K562 (cell line): ENCODE measurements at regions not wholly inside any gene's neighbourhood (a gene's known extent, or its start where the extent isn't known, plus 50 kb on each side); places are given as distances from the start of the nearest gene placed in this dataset.

ENCODE experiments used
- ATAC-seq: fragments of 200-7000 bp; cut with Tn5 transposase; 3 replicates; pipeline ENCODE4 v1.9.1; 2020; ENCODE audit warnings: moderate library complexity
- BruUV-seq: library from RNA; stranded (reverse); fragments of 400-500 nt; replicated peaks from 2 replicates; lab custom pipeline; 2021; lab: Mats Ljungman, UMichigan
- CTCF ChIA-PET: fragments of 300-600 bp; formaldehyde crosslinking; extraction: SDS; loops from one replicate; lab custom pipeline; 2021; ENCODE audit warnings: low intra/inter-chr PET ratio; lab: Yijun Ruan, JAX
- POLR2A ChIA-PET: fragments of 300-600, 350-650 bp; sonication (Branson Sonifier 250); formaldehyde crosslinking; extraction: SDS; loops from one replicate; lab custom pipeline; 2021; ENCODE audit warnings: antibody characterized with exemption, inconsistent platforms; lab: Yijun Ruan, JAX
- DNase-seq, 4 experiments: peaks; one replicate each; pipeline versions ENCODE4 v3.0.0 to v3.0.0-alpha.2; 2011 to 2018; ENCODE audit warnings: low spot score in 3 of 4, mixed read lengths in 3 of 4; ENCODE audit errors: extremely low read depth in 1 of 4
- FAIRE-seq: peaks from 2 replicates; lab custom pipeline; 2011; peaks lifted over from hg19 to GRCh38; lab: Jason Lieb, UNC
- H2AFZ ChIP-seq: 2 replicates; pipeline ENCODE4 v1.6.0; 2011; ENCODE audit warnings: low read depth, low read length, control low read depth, inconsistent platforms
- H3K27ac ChIP-seq: fragments of 200-600 bp; 3 replicates; pipeline ENCODE4 v1.8.0; 2011; ENCODE audit warnings: low read depth, mild to moderate bottlenecking, control low read depth, inconsistent platforms, low read length, moderate library complexity, mixed read lengths; ENCODE audit errors: extremely low read depth
- H3K27me3 ChIP-seq, 2 experiments: fragments of 300-600 bp in 1 of 2; 2 replicates in 1 of 2; 3 replicates in 1 of 2; pipeline versions ENCODE4 v1.6.0 to v1.8.0; 2011; ENCODE audit warnings: inconsistent platforms in 2 of 2, low read length in 2 of 2, mild to moderate bottlenecking in 1 of 2, mixed read lengths in 1 of 2, moderate library complexity in 1 of 2; ENCODE audit not compliant: control insufficient read depth in 2 of 2, insufficient read depth in 2 of 2
- H3K36me3 ChIP-seq: fragments of 300-600 bp; 3 replicates; pipeline ENCODE4 v1.8.0; 2011; ENCODE audit warnings: mild to moderate bottlenecking, low read length, inconsistent platforms; ENCODE audit not compliant: control insufficient read depth, insufficient read depth
- H3K4me1 ChIP-seq, 2 experiments: fragments of 200-600 bp in 1 of 2; replicated peaks in 1 of 2; 2 replicates in 1 of 2; 3 replicates in 1 of 2; pipeline versions ENCODE4 v1.5.1 to v1.8.0; 2011; ENCODE audit warnings: inconsistent platforms in 2 of 2, low read length in 2 of 2, mild to moderate bottlenecking in 1 of 2, mixed read lengths in 1 of 2, moderate library complexity in 1 of 2; ENCODE audit not compliant: control insufficient read depth in 2 of 2, insufficient read depth in 2 of 2
- H3K4me2 ChIP-seq: 2 replicates; pipeline ENCODE4 v1.6.1; 2011; ENCODE audit warnings: low read length, control low read depth, inconsistent platforms, mixed read lengths; ENCODE audit not compliant: insufficient read depth
- H3K4me3 ChIP-seq: fragments of 200-600 bp; sonication (generic), shearing (Covaris generic); 2 replicates; pipeline ENCODE4 v1.5.1; 2016; ENCODE audit warnings: control low read depth, inconsistent platforms
- H3K79me2 ChIP-seq: fragments of 200-600 bp; 3 replicates; pipeline ENCODE4 v1.8.0; 2011; ENCODE audit warnings: low read length, inconsistent platforms; ENCODE audit not compliant: control insufficient read depth, insufficient read depth
- H3K9ac ChIP-seq, 2 experiments: 2 replicates each; pipeline versions ENCODE4 v1.6.0 to v1.6.1; 2011; ENCODE audit warnings: low read depth in 2 of 2, low read length in 2 of 2, control low read depth in 1 of 2, inconsistent platforms in 1 of 2, mild to moderate bottlenecking in 1 of 2, mixed read lengths in 1 of 2; ENCODE audit not compliant: insufficient read depth in 1 of 2
- H3K9me1 ChIP-seq: one replicate; pipeline ENCODE4 v1.6.0; 2011; ENCODE audit warnings: inconsistent platforms, mild to moderate bottlenecking, low read length, moderate library complexity; ENCODE audit not compliant: control insufficient read depth, insufficient read depth
- H3K9me3 ChIP-seq: replicated peaks from 2 replicates; pipeline ENCODE4 v1.5.1; 2011; ENCODE audit warnings: low read depth, low read length, inconsistent platforms; ENCODE audit not compliant: control insufficient read depth, insufficient read depth
- H4K20me1 ChIP-seq: replicated peaks from 2 replicates; pipeline ENCODE4 v1.6.1; 2011; ENCODE audit warnings: low read length, inconsistent platforms, mixed read lengths; ENCODE audit not compliant: control insufficient read depth, insufficient read depth
- SMARCB1 ChIP-seq: IDR thresholded peaks from 2 replicates; pipeline ENCODE4 v1.6.1; 2011; ENCODE audit warnings: improper control_type of control experiment, low read depth; ENCODE audit not compliant: insufficient read length
- TFAP4 ChIP-seq: sonication (generic); formaldehyde crosslinking; IDR thresholded peaks from 2 replicates; pipeline ENCODE4 v1.8.0; 2022; ENCODE audit warnings: missing genetic modification reagents, mild to moderate bottlenecking, moderate library complexity, borderline replicate concordance
- ZNF124 ChIP-seq: sonication (generic); formaldehyde crosslinking; IDR thresholded peaks from 2 replicates; pipeline ENCODE4 v1.8.1; 2022; ENCODE audit warnings: missing genetic modification reagents
- ZNF184 ChIP-seq: sonication (generic); formaldehyde crosslinking; IDR thresholded peaks from 2 replicates; pipeline ENCODE4 v1.5.0; 2020; ENCODE audit warnings: missing genetic modification reagents
- ZNF232 ChIP-seq: sonication (generic); formaldehyde crosslinking; IDR thresholded peaks from 2 replicates; pipeline ENCODE4 v1.8.0; 2022; ENCODE audit warnings: mild to moderate bottlenecking, missing genetic modification reagents
- WGBS: fragments of 100-300 bp; shearing (Covaris generic); methylation state at CpG from one replicate; pipeline ENCODE4 v1.1.6; 2016; ENCODE audit warnings: low coverage, mixed read lengths; ENCODE audit not compliant: insufficient coverage; ENCODE audit errors: missing lambda C conversion rate; 5-methylcytosine and 5-hydroxymethylcytosine counted together
- in situ Hi-C: fragments of 300-500 bp; cut with MboI; formaldehyde crosslinking; loops from 4 replicates; pipeline ENCODE4 v1.15.0; 2018; ENCODE audit warnings: inconsistent platforms, mixed read lengths
- intact Hi-C: fragments of 100-400 bp; cut with micrococcal nuclease; formaldehyde crosslinking; loops from 2 replicates; pipeline ENCODE4 v1.14.2; 2022
- TF ChIP-seq, protein P1 (sequence below): fragments of 450-650 bp; formaldehyde crosslinking; IDR thresholded peaks from 2 replicates; pipeline ENCODE4 v1.4.0; 2020; ENCODE audit warnings: mild to moderate bottlenecking, moderate library complexity

GRCh38 chr13:82245860-82246259 lies 1636.4 kb downstream of the SLITRK1 start (continued):
- TF ChIP-seq ZNF232 (no peak), TFAP4 (CRISPR knock-in tag) (no peak), ZNF184 (CRISPR knock-in tag) (no peak)

DNA sequence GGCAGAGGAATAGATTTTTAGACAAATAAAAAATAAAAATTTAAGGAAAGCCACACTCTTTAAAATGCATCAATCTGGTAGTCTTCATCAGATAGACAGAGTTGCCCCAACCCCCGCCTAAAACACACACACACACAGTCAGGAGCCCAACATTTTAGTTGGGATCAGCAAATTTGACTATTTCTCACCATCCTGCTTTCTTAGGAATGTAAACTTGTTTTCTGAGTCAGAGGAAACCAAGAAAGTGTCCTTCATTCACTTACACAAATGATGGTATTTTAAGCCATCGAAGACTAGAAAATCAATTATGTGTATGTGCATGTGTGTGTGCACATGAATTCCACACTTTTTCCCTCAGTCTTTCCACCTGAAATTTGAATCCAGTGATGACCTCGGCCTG lies 1657.5 kb downstream of the SLITRK1 start:
- no peaks in the 10 kb centered on the region for H3K9me3 ChIP-seq
- no peaks in the 10 kb centered on the region for H4K20me1 ChIP-seq
- in situ Hi-C loops (no loop called here), intact Hi-C loops (no loop called here)
- DNase-seq: no peak
- H3K27ac ChIP-seq: no peak overlapping the region
- H3K4me1 ChIP-seq: no peaks in the 10 kb centered on the region
- H3K9me1 ChIP-seq: no peaks in the 10 kb centered on the region
- TF ChIP-seq SMARCB1 (no peak), ZNF124 (CRISPR knock-in tag) (no peak)
- TF ChIP-seq, protein P1, sequence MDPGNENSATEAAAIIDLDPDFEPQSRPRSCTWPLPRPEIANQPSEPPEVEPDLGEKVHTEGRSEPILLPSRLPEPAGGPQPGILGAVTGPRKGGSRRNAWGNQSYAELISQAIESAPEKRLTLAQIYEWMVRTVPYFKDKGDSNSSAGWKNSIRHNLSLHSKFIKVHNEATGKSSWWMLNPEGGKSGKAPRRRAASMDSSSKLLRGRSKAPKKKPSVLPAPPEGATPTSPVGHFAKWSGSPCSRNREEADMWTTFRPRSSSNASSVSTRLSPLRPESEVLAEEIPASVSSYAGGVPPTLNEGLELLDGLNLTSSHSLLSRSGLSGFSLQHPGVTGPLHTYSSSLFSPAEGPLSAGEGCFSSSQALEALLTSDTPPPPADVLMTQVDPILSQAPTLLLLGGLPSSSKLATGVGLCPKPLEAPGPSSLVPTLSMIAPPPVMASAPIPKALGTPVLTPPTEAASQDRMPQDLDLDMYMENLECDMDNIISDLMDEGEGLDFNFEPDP: no peak
- no peaks in the 10 kb centered on the region for H3K36me3 ChIP-seq
- no peak overlapping the region for H2AFZ ChIP-seq
- CTCF ChIA-PET: no interaction called here
- no peak overlapping the region for H3K4me3 ChIP-seq
- H3K79me2 ChIP-seq: no peaks in the 10 kb centered on the region
- ATAC-seq: no peak
- WGBS: 0% methylated on average over 3 of the region's 3 CpGs
- BruUV-seq: no TSS peak
- POLR2A ChIA-PET: no interaction called here
- H3K9ac ChIP-seq: no peak overlapping the region
- no peak for FAIRE-seq
- H3K27me3 ChIP-seq: no peaks in the 10 kb centered on the region
- H3K4me2 ChIP-seq: no peak overlapping the region
